Adrenal gland (tissue), 9 donors: ENCODE measurements at regions not wholly inside any gene's neighbourhood (a gene's known extent, or its start where the extent isn't known, plus 50 kb on each side); places are given as distances from the start of the nearest gene placed in this dataset.

ENCODE experiments used
- DNase-seq, 7 donors: peaks; one replicate each; pipeline ENCODE4 v3.0.0-alpha.2; 2019 to 2020
- H3K27ac ChIP-seq, 5 donors: fragments of 200-600 bp; sonication (generic) in 4 of 5; 1 replicate in 3 of 5; 2 replicates in 2 of 5; pipeline versions ENCODE4 v1.5.1 to v1.8.0; 2016 to 2020; ENCODE audit warnings: mild to moderate bottlenecking in 1 of 5
- H3K27me3 ChIP-seq: fragments of 200-600 bp; 2 replicates; pipeline ENCODE4 v1.8.0; 2021
- H3K36me3 ChIP-seq, 2 donors: fragments of 200-600 bp; replicated peaks in 1 of 2; 1 replicate in 1 of 2; 2 replicates in 1 of 2; pipeline versions ENCODE4 v1.5.1 to v1.8.0; 2018 to 2022
- H3K4me1 ChIP-seq, 2 donors: fragments of 200-600 bp; replicated peaks in 1 of 2; 1 replicate in 1 of 2; 2 replicates in 1 of 2; pipeline versions ENCODE4 v1.5.1 to v1.8.0; 2018 to 2021
- H3K4me3 ChIP-seq, 4 donors: fragments of 200-600 bp; sonication (generic) in 3 of 4; one replicate each; pipeline ENCODE4 v1.5.1; 2016 to 2018
- H3K9me3 ChIP-seq, 3 donors: fragments of 200-600 bp; sonication (generic) in 1 of 3; replicated peaks in 1 of 3; 1 replicate in 2 of 3; 2 replicates in 1 of 3; pipeline versions ENCODE4 v1.5.1 to v1.8.0; 2016 to 2021
- CTCF ChIP-seq, 6 experiments: fragments of 450-650 bp in 4 of 6; fragments of 200-600 bp in 2 of 6; sonication (generic) in 1 of 6; IDR thresholded peaks; 1 replicate in 5 of 6; 2 replicates in 1 of 6; pipeline versions ENCODE4 v1.5.1 to v1.8.0; 2016 to 2021; ENCODE audit warnings: antibody characterized with exemption in 6 of 6, mild to moderate bottlenecking in 2 of 6, moderate library complexity in 1 of 6
- POLR2A ChIP-seq, 2 donors: fragments of 450-650 bp; IDR thresholded peaks; one replicate each; pipeline ENCODE4 v1.6.1; 2017; ENCODE audit warnings: antibody characterized with exemption in 2 of 2, mild to moderate bottlenecking in 2 of 2, moderate library complexity in 1 of 2
- WGBS, 4 donors: extraction: QIAGEN DNeasy Blood & Tissue Kit in 2 of 4; methylation state at CpG; one replicate each; pipeline versions ENCODE4 v1.1.5 to v1.1.7; 2013 to 2017; 5-methylcytosine and 5-hydroxymethylcytosine counted together
- intact Hi-C, 2 donors: fragments of 100-400 bp; cut with DNase I; formaldehyde crosslinking; loops; one replicate each; pipeline versions ENCODE4 v1.14.1 to v1.15.0; 2022 to 2023
- donor health status: healthy with polysubstance abuse.
- donor health status: Bipolar disorder and iron deficiency.
- donor health status: DM: yes; HTN: yes; CAD: no.
- donor health status: DM: no; HTN: no; CAD: no.
- donor health status: DM: no; HTN: no; CAD: no.

GRCh38 chr5:169467041-169467771 lies 116.4 kb upstream of the SPDL1 start:
- no peak for TF ChIP-seq POLR2A (IDR thresholded peaks at IDR 0.05)
- TF ChIP-seq CTCF (IDR thresholded peaks at IDR 0.05) = no peak
- no peaks in the 10 kb centered on the region for H3K9me3 ChIP-seq
- intact Hi-C loops = no loop called here
- no peaks in the 10 kb centered on the region for H3K4me1 ChIP-seq
- WGBS, 4 donors = 30 to 46% (median 35%) methylated on average over 4 to 5 of the region's 5 CpGs
- no peak overlapping the region for H3K27ac ChIP-seq
- H3K27me3 ChIP-seq = no peaks in the 10 kb centered on the region
- DNase-seq = no peak
- H3K36me3 ChIP-seq = no peaks in the 10 kb centered on the region
- no peak overlapping the region for H3K4me3 ChIP-seq

- no peak for TF ChIP-seq CTCF (IDR thresholded peaks at IDR 0.05)
- no peak for TF ChIP-seq POLR2A (IDR thresholded peaks at IDR 0.05)
- Histone ChIP-seq H3K27me3 (no peaks in the 10 kb centered on the region), H3K9me3 (no peaks in the 10 kb centered on the region), H3K4me1 (no peaks in the 10 kb centered on the region), H3K27ac (no peak overlapping the region), H3K36me3 (no peaks in the 10 kb centered on the region), H3K4me3 (no peak overlapping the region)
- WGBS, 4 donors = 82 to 88% (median 85%) methylated on average over 6 of the region's 6 CpGs
- DNase-seq = no peak
- intact Hi-C loops = no loop called here
Measured at GRCh38 chr5:169460896-169461295, 122.7 kb upstream of the SPDL1 start.

GRCh38 chr5:169460123-169460522 lies 123.5 kb upstream of the SPDL1 start:
- 63 to 77% (median 74%) methylated on average over 1 of the region's 1 CpG for WGBS, 4 donors
- Histone ChIP-seq H3K4me1 (no peaks in the 10 kb centered on the region), H3K36me3 (no peaks in the 10 kb centered on the region), H3K27me3 (no peaks in the 10 kb centered on the region), H3K27ac (no peak overlapping the region), H3K9me3 (peaks cover 0 to 3% (median 0%) of the 10 kb centered on the region in 3 donors), H3K4me3 (no peak overlapping the region)
- intact Hi-C loops = no loop called here
- TF ChIP-seq POLR2A (IDR thresholded peaks at IDR 0.05) (no peak), CTCF (IDR thresholded peaks at IDR 0.05) (no peak)
- no peak for DNase-seq

GRCh38 chr5:169458221-169458620 lies 125.4 kb upstream of the SPDL1 start:
- intact Hi-C loops = no loop called here
- H3K27ac ChIP-seq = no peak overlapping the region
- H3K4me3 ChIP-seq = no peak overlapping the region
- peaks cover 0 to 5% (median 0%) of the 10 kb centered on the region in 3 donors for H3K9me3 ChIP-seq
- TF ChIP-seq CTCF (IDR thresholded peaks at IDR 0.05) = no peak
- no peak for TF ChIP-seq POLR2A (IDR thresholded peaks at IDR 0.05)
- no peak for DNase-seq
- H3K27me3 ChIP-seq = no peaks in the 10 kb centered on the region
- 37 to 47% (median 39%) methylated on average over 5 of the region's 5 CpGs for WGBS, 4 donors
- no peaks in the 10 kb centered on the region for H3K4me1 ChIP-seq
- no peaks in the 10 kb centered on the region for H3K36me3 ChIP-seq
